Activated naive CD8-positive, alpha-beta T cell (primary cell): ENCODE measurements at regions not wholly inside any gene's neighbourhood (a gene's known extent, or its start where the extent isn't known, plus 50 kb on each side); places are given as distances from the start of the nearest gene placed in this dataset.

Experiments used
- H3K27ac Mint-ChIP-seq: one replicate; pipeline ENCODE4 v1.8.0; 2021; ENCODE audit warnings: mixed read lengths
- H3K27me3 Mint-ChIP-seq: one replicate; pipeline ENCODE4 v1.8.0; 2021; ENCODE audit warnings: mixed read lengths
- H3K36me3 Mint-ChIP-seq: one replicate; pipeline ENCODE4 v1.8.0; 2021; ENCODE audit warnings: mixed read lengths
- H3K4me1 Mint-ChIP-seq: one replicate; pipeline ENCODE4 v1.8.0; 2021; ENCODE audit warnings: low read depth, mixed read lengths
- H3K4me3 Mint-ChIP-seq: one replicate; pipeline ENCODE4 v1.8.0; 2021; ENCODE audit warnings: mild to moderate bottlenecking, mixed read lengths
- H3K9me3 Mint-ChIP-seq: one replicate; pipeline ENCODE4 v1.8.0; 2021; ENCODE audit warnings: low read depth, mixed read lengths

DNA sequence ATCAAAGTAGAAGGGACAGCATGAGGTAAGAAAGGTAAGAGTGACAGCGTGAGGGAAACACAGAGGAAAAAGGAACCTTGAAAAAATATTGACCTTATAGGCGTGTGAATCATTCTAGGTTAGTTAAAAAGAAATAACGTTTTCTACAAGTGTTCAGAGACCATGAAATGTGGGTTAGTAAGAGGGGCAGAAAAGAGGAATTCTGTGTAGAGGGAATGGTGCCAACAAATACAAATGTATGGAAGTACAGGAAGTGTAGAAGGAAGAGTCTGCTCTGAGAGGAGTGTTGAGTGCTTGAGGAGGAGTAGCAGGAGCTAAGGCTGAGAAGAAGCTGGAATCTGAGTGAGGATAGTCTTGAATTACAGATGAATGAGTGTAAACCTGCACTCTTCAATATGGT is 418.6 kb upstream of the RIOK2 start:
- peaks cover 20% of the 10 kb centered on the region for H3K9me3 Mint-ChIP-seq
- peaks cover 5% of the 10 kb centered on the region for H3K27me3 Mint-ChIP-seq
- no peak overlapping the region for H3K4me3 Mint-ChIP-seq
- no peak overlapping the region for H3K27ac Mint-ChIP-seq
- no peaks in the 10 kb centered on the region for H3K4me1 Mint-ChIP-seq
- no peaks in the 10 kb centered on the region for H3K36me3 Mint-ChIP-seq

DNA sequence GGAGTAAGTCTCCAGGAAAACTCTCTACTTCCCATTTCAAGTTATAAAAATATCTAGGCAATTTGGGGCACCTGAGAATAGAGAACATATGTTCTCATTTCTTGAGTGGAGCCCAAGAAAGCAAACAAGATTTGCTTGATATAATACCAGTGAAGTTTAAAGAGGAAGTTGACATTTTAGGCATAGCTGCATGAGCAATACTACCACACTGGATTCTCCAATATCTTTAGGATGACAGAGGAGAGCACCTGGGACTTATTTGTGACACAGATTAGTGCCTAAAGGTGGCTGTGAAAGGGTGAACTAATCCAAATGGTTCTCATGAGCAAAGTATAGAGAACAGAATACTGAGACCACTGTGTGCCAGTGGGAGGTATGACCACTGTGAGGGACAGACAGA is 423.5 kb upstream of the RIOK2 start:
- Mint-ChIP-seq H3K27ac (no peak overlapping the region), H3K36me3 (no peaks in the 10 kb centered on the region)

DNA sequence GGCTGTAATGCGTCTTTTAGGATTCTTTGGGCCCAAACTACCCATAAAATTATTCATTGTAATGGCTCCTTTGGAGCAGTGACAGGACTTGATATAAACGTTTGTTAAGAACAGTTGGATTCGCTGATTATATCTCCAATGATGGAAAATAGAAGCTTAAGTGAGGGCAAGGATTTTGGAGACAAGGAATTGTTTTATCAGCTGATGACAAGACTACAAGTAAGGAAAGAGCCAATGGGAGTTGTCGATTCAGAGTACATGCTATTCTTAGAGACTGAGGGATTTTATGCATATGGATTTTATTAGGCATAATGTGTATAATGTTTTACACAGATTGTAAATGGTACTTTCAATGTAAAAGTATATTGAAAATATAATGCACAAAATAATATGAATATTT is 425.5 kb upstream of the RIOK2 start:
- Mint-ChIP-seq H3K27me3 (no peaks in the 10 kb centered on the region), H3K27ac (no peak overlapping the region), H3K36me3 (no peaks in the 10 kb centered on the region), H3K9me3 (no peaks in the 10 kb centered on the region), H3K4me3 (no peak overlapping the region), H3K4me1 (no peaks in the 10 kb centered on the region)

More for the DNA sequence above, 423.5 kb upstream of the RIOK2 start:
- Mint-ChIP-seq H3K4me3 (no peak overlapping the region), H3K9me3 (peaks cover 3% of the 10 kb centered on the region), H3K4me1 (no peaks in the 10 kb centered on the region), H3K27me3 (peaks cover 5% of the 10 kb centered on the region)

DNA sequence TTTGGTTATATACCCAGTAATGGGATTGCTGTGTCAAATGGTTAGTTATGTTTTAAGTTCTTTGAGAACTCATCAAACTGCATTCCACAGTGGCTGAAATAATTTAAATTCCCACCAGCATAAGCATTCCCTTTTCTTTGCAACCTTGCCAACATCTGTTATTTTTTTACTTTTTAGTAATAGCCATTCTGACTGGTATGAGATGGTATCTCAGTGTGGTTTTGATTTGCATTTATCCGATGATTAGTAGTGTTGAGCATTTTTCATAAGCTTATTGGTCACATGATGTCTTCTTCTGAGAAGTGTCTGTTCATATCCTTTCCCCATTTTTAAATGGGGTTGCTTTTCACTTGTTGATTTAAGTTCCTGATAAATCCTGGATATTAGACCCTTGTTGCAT is 435.7 kb upstream of the RIOK2 start:
- no peak overlapping the region for H3K27ac Mint-ChIP-seq
- no peaks in the 10 kb centered on the region for H3K4me1 Mint-ChIP-seq
- no peaks in the 10 kb centered on the region for H3K36me3 Mint-ChIP-seq
- no peak overlapping the region for H3K4me3 Mint-ChIP-seq
- H3K27me3 Mint-ChIP-seq: no peaks in the 10 kb centered on the region
- H3K9me3 Mint-ChIP-seq: peaks cover 3% of the 10 kb centered on the region

DNA sequence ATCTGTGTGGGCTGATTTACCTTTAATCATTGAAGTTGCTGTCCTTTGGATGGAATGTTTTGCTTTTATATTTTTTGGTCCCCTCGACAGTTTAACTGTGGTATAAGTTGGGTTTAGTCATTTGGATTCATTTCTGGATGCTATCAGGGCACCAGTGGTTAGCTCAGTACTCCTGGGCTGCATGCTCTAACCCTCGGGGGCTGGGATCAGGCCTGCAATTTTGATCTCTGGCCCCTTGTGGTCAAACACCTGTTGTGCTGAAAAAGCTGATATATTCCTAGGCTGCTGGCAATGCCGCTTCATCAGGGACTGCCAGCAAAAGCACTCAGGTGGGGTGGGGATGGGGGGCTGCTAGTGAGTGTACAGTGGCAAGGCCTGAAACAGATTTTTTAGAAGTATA is 440.4 kb upstream of the RIOK2 start:
- Mint-ChIP-seq H3K4me1 (no peaks in the 10 kb centered on the region), H3K27ac (no peak overlapping the region), H3K27me3 (no peaks in the 10 kb centered on the region), H3K9me3 (no peaks in the 10 kb centered on the region), H3K36me3 (no peaks in the 10 kb centered on the region), H3K4me3 (no peak overlapping the region)

DNA sequence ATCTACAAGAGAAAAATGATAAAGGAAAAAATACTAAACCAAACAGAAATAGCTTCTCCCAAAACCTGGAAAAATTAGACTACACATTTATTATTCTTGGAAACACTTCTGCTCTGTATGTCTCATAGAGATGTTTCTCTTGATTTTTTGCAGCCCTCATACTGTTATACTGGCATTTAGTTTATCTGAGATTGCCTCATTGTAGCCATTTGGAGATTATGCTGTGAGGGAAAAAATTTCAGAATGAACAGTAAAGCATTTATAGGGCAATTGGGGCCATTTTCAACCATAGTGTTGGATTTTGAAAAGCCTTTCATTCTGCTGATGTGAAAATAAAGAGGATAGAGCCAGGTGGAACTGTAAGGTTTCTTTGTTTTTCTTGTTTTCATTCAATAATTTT is 441.8 kb upstream of the RIOK2 start:
- H3K27me3 Mint-ChIP-seq: no peaks in the 10 kb centered on the region
- H3K9me3 Mint-ChIP-seq: no peaks in the 10 kb centered on the region
- no peaks in the 10 kb centered on the region for H3K36me3 Mint-ChIP-seq
- no peak overlapping the region for H3K4me3 Mint-ChIP-seq
- no peak overlapping the region for H3K27ac Mint-ChIP-seq
- no peaks in the 10 kb centered on the region for H3K4me1 Mint-ChIP-seq

DNA sequence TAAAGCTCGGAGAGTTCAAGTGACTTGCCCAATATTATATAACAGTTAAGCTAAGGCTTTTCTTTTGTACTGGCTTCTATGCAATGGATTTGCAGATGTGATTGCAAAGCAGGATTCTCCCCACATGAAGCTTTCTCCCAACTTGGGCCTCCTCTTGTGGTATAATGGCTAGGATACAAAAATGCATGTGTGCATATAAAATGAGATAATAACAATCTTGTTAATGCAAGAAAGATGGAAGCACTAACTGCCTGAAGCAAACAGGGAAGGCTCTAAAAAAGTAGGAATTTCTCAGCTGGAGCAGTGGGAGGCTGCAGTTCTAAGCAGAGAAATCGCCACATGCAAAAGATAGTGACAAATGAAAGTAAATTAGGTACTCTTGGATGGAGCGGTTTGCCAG is 444.2 kb upstream of the RIOK2 start:
- no peaks in the 10 kb centered on the region for H3K27me3 Mint-ChIP-seq
- H3K36me3 Mint-ChIP-seq: no peaks in the 10 kb centered on the region
- H3K4me3 Mint-ChIP-seq: no peak overlapping the region
- H3K9me3 Mint-ChIP-seq: peaks cover 5% of the 10 kb centered on the region
- no peak overlapping the region for H3K27ac Mint-ChIP-seq
- H3K4me1 Mint-ChIP-seq: no peaks in the 10 kb centered on the region

DNA sequence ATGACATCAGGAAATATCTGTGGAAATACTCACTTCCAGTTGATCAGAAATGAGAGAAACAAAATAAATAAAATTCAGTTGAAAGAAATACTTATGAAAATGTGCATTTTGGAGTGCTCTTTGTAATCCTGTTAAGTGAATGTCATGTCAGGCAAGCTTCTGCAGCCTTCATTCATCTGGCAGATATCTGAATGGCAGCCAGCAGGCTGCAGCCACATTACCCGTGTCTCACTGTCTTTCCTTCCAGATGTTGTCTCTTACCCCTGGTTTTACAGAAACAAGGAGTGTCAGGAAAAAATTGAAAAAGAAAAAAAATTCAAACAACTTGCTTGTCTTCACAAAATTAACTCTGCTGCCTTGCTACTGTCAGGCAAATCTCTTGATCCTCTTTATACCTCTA is 445.0 kb upstream of the RIOK2 start:
- H3K9me3 Mint-ChIP-seq: peaks cover 5% of the 10 kb centered on the region

DNA sequence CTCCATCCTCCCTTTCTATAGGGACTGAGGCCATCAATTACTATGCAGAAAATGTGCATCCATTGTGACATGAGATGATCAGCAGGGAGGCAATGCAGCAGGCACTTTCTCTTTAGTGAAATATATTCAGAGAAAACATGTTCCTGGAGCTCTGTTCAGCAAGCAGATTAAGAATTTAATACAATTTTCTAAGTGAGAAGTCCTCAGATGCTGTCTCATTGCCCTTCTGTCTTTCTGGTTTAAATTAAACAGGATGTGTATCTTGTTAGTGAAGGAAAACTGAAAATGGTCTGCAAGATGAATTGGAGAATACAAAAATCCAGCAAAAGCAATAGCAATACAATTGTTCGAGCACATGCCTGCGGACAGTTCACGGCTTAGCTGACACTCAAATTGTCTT is 445.8 kb upstream of the RIOK2 start:
- no peak overlapping the region for H3K27ac Mint-ChIP-seq
- H3K36me3 Mint-ChIP-seq: no peaks in the 10 kb centered on the region
- H3K4me3 Mint-ChIP-seq: no peak overlapping the region
- no peaks in the 10 kb centered on the region for H3K4me1 Mint-ChIP-seq
- peaks cover 5% of the 10 kb centered on the region for H3K9me3 Mint-ChIP-seq
- H3K27me3 Mint-ChIP-seq: no peaks in the 10 kb centered on the region

More for the DNA sequence above, 445.0 kb upstream of the RIOK2 start:
- H3K27me3 Mint-ChIP-seq: no peaks in the 10 kb centered on the region
- H3K4me1 Mint-ChIP-seq: no peaks in the 10 kb centered on the region
- no peaks in the 10 kb centered on the region for H3K36me3 Mint-ChIP-seq
- no peak overlapping the region for H3K4me3 Mint-ChIP-seq
- H3K27ac Mint-ChIP-seq: no peak overlapping the region

DNA sequence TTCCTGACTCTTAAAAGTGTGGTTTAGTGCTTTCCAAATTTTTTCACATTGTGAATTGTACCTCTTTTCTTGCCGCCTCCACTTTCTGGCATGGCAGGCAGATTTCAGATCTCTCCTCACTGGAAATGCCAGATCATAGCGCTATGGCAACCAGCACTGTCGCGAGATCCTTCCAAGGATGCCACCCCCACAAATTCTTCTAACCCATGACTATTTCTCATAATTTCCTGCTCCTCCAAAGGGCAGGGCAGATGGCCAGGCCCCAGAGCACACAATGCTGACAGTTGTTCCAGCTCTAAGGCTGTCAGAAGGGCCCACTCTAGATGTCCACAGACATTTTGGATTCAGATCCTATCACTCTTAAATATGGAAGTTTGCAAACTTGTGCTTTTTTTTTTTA is 446.2 kb upstream of the RIOK2 start:
- no peaks in the 10 kb centered on the region for H3K4me1 Mint-ChIP-seq
- H3K9me3 Mint-ChIP-seq: peaks cover 5% of the 10 kb centered on the region
- H3K27ac Mint-ChIP-seq: no peak overlapping the region
- H3K4me3 Mint-ChIP-seq: no peak overlapping the region
- no peaks in the 10 kb centered on the region for H3K27me3 Mint-ChIP-seq
- no peaks in the 10 kb centered on the region for H3K36me3 Mint-ChIP-seq

DNA sequence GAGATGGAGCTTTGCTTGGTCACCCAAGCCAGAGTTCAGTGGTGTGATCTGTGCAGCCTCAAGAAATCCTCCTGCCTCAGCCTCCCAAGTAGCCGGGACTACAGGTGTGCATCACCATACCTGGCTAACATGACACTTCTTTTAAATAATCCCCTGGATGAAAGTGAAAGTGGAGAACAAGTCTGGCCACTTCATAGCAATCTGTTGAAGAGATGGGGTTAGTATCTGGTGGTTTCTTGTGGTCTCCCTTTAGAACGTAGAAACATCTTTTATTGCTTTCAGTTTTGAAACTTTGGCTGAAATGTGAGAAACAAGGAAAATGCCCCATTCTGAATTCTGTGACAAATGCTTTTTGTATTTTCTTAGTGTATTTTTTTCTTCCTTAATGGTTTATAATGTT is 452.5 kb upstream of the RIOK2 start:
- no peaks in the 10 kb centered on the region for H3K4me1 Mint-ChIP-seq
- H3K27me3 Mint-ChIP-seq: no peaks in the 10 kb centered on the region
- no peak overlapping the region for H3K27ac Mint-ChIP-seq
- peaks cover 5% of the 10 kb centered on the region for H3K9me3 Mint-ChIP-seq
- no peak overlapping the region for H3K4me3 Mint-ChIP-seq
- H3K36me3 Mint-ChIP-seq: no peaks in the 10 kb centered on the region

DNA sequence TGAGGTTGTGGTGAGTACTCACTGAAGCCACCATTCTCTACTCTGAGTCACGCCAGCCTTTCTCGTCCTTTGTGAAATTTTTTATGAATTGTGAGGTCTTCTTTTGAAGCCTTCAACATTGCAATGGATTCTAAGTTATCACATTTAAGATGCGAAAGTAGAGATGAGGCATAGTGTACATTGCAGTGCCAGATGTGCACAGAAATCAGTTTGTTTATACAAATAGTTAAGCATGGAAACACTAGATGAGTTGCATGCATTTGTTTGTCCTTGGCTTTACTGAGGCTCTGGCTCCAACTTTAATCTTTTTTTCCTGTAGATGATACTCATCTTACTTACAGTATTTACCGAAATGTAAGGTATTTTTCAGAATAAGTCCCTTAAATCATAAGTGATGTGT is 453.7 kb upstream of the RIOK2 start:
- Mint-ChIP-seq H3K27ac (no peak overlapping the region), H3K27me3 (no peaks in the 10 kb centered on the region), H3K4me3 (no peak overlapping the region), H3K9me3 (peaks cover 3% of the 10 kb centered on the region), H3K4me1 (no peaks in the 10 kb centered on the region), H3K36me3 (no peaks in the 10 kb centered on the region)

DNA sequence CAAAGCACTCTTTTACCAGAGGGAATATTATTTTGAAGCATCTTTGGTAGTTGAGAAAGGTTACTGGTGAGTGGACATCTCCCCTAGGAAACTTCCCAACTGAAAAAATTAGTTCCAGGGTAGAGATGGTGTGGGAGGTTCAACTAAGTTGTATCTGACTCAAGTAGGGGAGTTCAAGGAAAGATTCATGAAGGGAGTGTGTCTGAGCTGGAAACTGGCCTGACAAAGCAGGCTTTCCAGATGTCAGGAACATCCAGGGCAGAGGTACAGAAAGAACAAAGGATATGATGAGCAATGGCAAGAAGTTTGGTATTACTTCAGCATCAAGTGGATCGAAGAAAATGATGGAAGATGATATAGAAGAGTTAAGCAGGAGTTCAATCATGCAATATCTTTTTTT is 458.0 kb upstream of the RIOK2 start:
- H3K4me1 Mint-ChIP-seq: no peaks in the 10 kb centered on the region
- H3K36me3 Mint-ChIP-seq: no peaks in the 10 kb centered on the region
- no peaks in the 10 kb centered on the region for H3K27me3 Mint-ChIP-seq
- H3K4me3 Mint-ChIP-seq: no peak overlapping the region
- no peak overlapping the region for H3K27ac Mint-ChIP-seq
- peaks cover 3% of the 10 kb centered on the region for H3K9me3 Mint-ChIP-seq

DNA sequence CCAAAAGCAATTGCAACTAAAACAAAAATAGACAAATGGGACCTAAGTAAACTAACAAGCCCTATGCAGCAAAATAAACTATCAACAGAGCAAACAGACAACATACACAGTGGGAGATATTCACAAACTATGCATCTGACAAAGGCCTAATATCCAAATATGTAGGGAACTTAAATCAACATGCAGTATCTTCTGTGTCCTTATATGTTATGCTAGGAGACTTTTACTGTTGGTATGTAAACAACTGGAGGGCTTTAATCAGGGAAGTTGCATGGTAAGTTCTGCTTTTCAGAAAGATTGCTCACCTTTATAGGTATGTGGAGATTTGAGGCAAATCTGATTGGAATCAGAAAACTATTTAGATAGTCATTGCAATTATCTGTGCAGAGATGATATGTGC is 461.2 kb upstream of the RIOK2 start:
- peaks cover 7% of the 10 kb centered on the region for H3K9me3 Mint-ChIP-seq
- H3K27me3 Mint-ChIP-seq: no peaks in the 10 kb centered on the region
- no peak overlapping the region for H3K4me3 Mint-ChIP-seq
- H3K4me1 Mint-ChIP-seq: no peaks in the 10 kb centered on the region
- H3K27ac Mint-ChIP-seq: no peak overlapping the region
- no peaks in the 10 kb centered on the region for H3K36me3 Mint-ChIP-seq

DNA sequence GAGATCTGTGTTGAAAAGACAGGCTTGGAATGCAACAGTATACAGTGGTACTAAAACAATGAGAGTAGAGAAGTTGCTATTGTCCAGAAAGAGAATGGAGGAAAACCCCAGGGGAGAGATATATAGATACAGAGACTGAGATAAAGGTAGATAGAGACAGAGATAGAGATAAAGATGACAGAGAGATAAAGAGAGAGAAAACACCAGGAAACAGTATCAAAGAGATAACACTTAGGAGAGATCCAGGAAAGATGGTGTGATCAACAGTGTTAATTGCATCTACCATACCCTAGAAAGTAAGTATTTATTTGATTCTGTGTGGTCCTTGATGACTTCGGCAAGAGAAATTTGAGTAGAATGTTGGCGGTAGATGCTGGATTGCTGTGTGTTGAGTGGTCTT is 461.8 kb upstream of the RIOK2 start:
- Mint-ChIP-seq H3K36me3 (no peaks in the 10 kb centered on the region), H3K27me3 (no peaks in the 10 kb centered on the region), H3K9me3 (peaks cover 7% of the 10 kb centered on the region), H3K4me3 (no peak overlapping the region), H3K4me1 (no peaks in the 10 kb centered on the region), H3K27ac (no peak overlapping the region)

DNA sequence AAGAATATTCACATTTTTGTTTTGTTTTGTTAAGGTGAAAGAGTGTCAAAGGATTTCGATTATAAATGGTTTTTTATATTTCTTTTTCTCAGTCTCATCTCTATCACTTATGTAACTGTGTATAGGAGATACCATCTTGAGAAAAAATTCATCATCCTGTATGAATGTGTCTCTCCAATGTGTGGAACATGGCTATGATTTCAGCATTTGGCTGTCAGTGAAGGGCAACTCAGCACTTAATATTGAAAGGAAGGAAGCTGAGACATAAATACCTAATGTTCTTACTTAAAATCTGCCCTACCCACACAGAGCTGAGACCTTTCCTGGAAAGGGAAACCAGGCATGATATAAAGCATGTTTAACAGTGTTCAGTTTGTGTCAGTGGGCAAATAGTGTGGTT is 474.2 kb upstream of the RIOK2 start:
- no peaks in the 10 kb centered on the region for H3K27me3 Mint-ChIP-seq
- no peak overlapping the region for H3K27ac Mint-ChIP-seq
- H3K9me3 Mint-ChIP-seq: no peaks in the 10 kb centered on the region
- H3K36me3 Mint-ChIP-seq: no peaks in the 10 kb centered on the region
- H3K4me1 Mint-ChIP-seq: no peaks in the 10 kb centered on the region
- no peak overlapping the region for H3K4me3 Mint-ChIP-seq
